Spleen (tissue), 11 donors: ENCODE measurements at regions not wholly inside any gene's neighbourhood (a gene's known extent, or its start where the extent isn't known, plus 50 kb on each side); places are given as distances from the start of the nearest gene placed in this dataset.
"Not testable (repeated sequence)": the region's sequence is repeated elsewhere in the genome, so short reads cannot be mapped to it uniquely, and the experiment has no call there.

Experiments
- DNase-seq: peaks from one replicate; pipeline ENCODE4 v3.0.0-alpha.2; 2020
- H3K27ac ChIP-seq, 8 donors: fragments of 200-600 bp; sonication (generic) in 7 of 8; 1 replicate in 4 of 8; 2 replicates in 4 of 8; pipeline versions ENCODE4 v1.5.0 to v1.8.0; 2016 to 2021; ENCODE audit warnings: inconsistent platforms in 4 of 8, mild to moderate bottlenecking in 4 of 8, moderate library complexity in 1 of 8
- H3K27me3 ChIP-seq, 7 donors: fragments of 200-600 bp; sonication (generic) in 6 of 7; replicated peaks in 1 of 7; 1 replicate in 4 of 7; 2 replicates in 3 of 7; pipeline versions ENCODE4 v1.5.0 to v1.8.0; 2016 to 2021; ENCODE audit warnings: inconsistent platforms in 3 of 7, mild to moderate bottlenecking in 1 of 7
- H3K36me3 ChIP-seq, 6 donors: fragments of 200-600 bp; sonication (generic) in 5 of 6; 1 replicate in 4 of 6; 2 replicates in 2 of 6; pipeline versions ENCODE4 v1.5.0 to v1.8.0; 2016 to 2021; ENCODE audit warnings: inconsistent platforms in 2 of 6
- H3K4me1 ChIP-seq, 6 donors: fragments of 200-600 bp; sonication (generic) in 5 of 6; 1 replicate in 3 of 6; 2 replicates in 3 of 6; pipeline versions ENCODE4 v1.5.0 to v1.8.0; 2016 to 2021; ENCODE audit warnings: inconsistent platforms in 3 of 6
- H3K4me3 ChIP-seq, 8 donors: fragments of 200-600 bp; sonication (generic) in 7 of 8; 1 replicate in 4 of 8; 2 replicates in 4 of 8; pipeline versions ENCODE4 v1.5.0 to v1.8.0; 2016 to 2021; ENCODE audit warnings: inconsistent platforms in 4 of 8, mild to moderate bottlenecking in 4 of 8, moderate library complexity in 2 of 8
- H3K9me3 ChIP-seq, 8 donors: fragments of 200-600 bp; sonication (generic) in 7 of 8; 1 replicate in 4 of 8; 2 replicates in 4 of 8; pipeline versions ENCODE4 v1.5.0 to v1.8.0; 2016 to 2021; ENCODE audit warnings: inconsistent platforms in 4 of 8
- CTCF ChIP-seq, 11 experiments: fragments of 200-600 bp in 7 of 11; fragments of 450-650 bp in 4 of 11; sonication (generic) in 4 of 11; IDR thresholded peaks in 8 of 11; conservative IDR thresholded peaks in 3 of 11; 1 replicate in 7 of 11; 2 replicates in 4 of 11; pipeline versions ENCODE4 v1.4.0 to v1.8.0; 2016 to 2021; ENCODE audit warnings: antibody characterized with exemption in 11 of 11, inconsistent platforms in 4 of 11, mild to moderate bottlenecking in 1 of 11
- POLR2A ChIP-seq, 3 donors: fragments of 450-650 bp; IDR thresholded peaks; one replicate each; pipeline ENCODE4 v1.5.1; 2017; ENCODE audit warnings: antibody characterized with exemption in 3 of 3, mild to moderate bottlenecking in 1 of 3
- POLR2AphosphoS5 ChIP-seq, 3 donors: sonication (generic); formaldehyde crosslinking; IDR thresholded peaks; one replicate each; pipeline ENCODE4 v1.5.1; 2017; ENCODE audit warnings: antibody characterized with exemption in 3 of 3
- WGBS, 5 donors: extraction: QIAGEN DNeasy Blood & Tissue Kit in 3 of 5; methylation state at CpG; one replicate each; pipeline versions ENCODE4 v1.1.5 to v1.1.7; 2013 to 2018; 5-methylcytosine and 5-hydroxymethylcytosine counted together
- intact Hi-C: fragments of 100-400 bp; cut with DNase I; formaldehyde crosslinking; loops from one replicate; pipeline ENCODE4 v1.15.0; 2023; ENCODE audit warnings: low total_unique reads
- donor health status: healthy with polysubstance abuse.
- donor health status: DM: no; HTN: no; CAD: no; lungs with moderate emphysema.
- donor health status: DM: no; HTN: no; CAD: no.
- donor health status: Bipolar disorder and iron deficiency.
- donor health status: healthy.
- donor health status: DM: no; HTN: no; CAD: no.
- donor health status: DM: yes; HTN: yes; CAD: no.

GRCh38 chr7:131081308-131081707, 246.4 kb upstream of the MKLN1 start:
- no peak for DNase-seq
- intact Hi-C loops: no loop called here
- Histone ChIP-seq H3K4me1 (peaks cover 13 to 99% (median 58%) of the 10 kb centered on the region in 6 donors), H3K9me3 (no peaks in the 10 kb centered on the region), H3K4me3 (no peak overlapping the region), H3K36me3 (peaks cover 0 to 38% (median 1%) of the 10 kb centered on the region in 6 donors), H3K27ac (no peak overlapping the region), H3K27me3 (no peaks in the 10 kb centered on the region)
- WGBS, 5 donors: 95 to 98% (median 97%) methylated on average over 1 of the region's 1 CpG
- TF ChIP-seq POLR2A (IDR thresholded peaks at IDR 0.05) (no peak), POLR2AphosphoS5 (IDR thresholded peaks at IDR 0.05) (no peak), CTCF (IDR thresholded peaks at IDR 0.05 in 8 of 11, conservative IDR thresholded peaks at IDR 0.05 in 3 of 11) (no peak)

GRCh38 chr7:131083781-131084180, 243.9 kb upstream of the MKLN1 start:
- peaks cover 0 to 48% (median 0%) of the 10 kb centered on the region in 6 donors for H3K36me3 ChIP-seq
- H3K4me1 ChIP-seq: peaks cover 8 to 99% (median 55%) of the 10 kb centered on the region in 6 donors
- 91 to 94% (median 91%) methylated on average over 1 of the region's 1 CpG for WGBS, 5 donors
- intact Hi-C loops: no loop called here
- H3K4me3 ChIP-seq: no peak overlapping the region
- no peaks in the 10 kb centered on the region for H3K27me3 ChIP-seq
- no peak overlapping the region for H3K27ac ChIP-seq
- DNase-seq: no peak
- TF ChIP-seq POLR2A (IDR thresholded peaks at IDR 0.05): no peak
- no peaks in the 10 kb centered on the region for H3K9me3 ChIP-seq

GRCh38 chr7:131084336-131084735, 243.3 kb upstream of the MKLN1 start:
- H3K4me3 ChIP-seq, H3K9me3 ChIP-seq, DNase-seq, H3K27me3 ChIP-seq, intact Hi-C loops: not testable (repeated sequence)
- Histone ChIP-seq H3K4me1 (peaks cover 8 to 99% (median 56%) of the 10 kb centered on the region in 6 donors), H3K27ac (peak overlapping the region in 2 of 8 donors; percentile 12 to 22), H3K36me3 (peaks cover 0 to 48% (median 0%) of the 10 kb centered on the region in 6 donors)
- 80 to 92% (median 89%) methylated on average over 1 of the region's 1 CpG for WGBS, 5 donors

- Histone ChIP-seq H3K36me3 (peaks cover 0 to 42% (median 0%) of the 10 kb centered on the region in 6 donors), H3K9me3 (no peaks in the 10 kb centered on the region), H3K27me3 (no peaks in the 10 kb centered on the region), H3K4me1 (peaks cover 16 to 99% (median 77%) of the 10 kb centered on the region in 6 donors), H3K27ac (no peak overlapping the region), H3K4me3 (no peak overlapping the region)
- WGBS, 5 donors: 73 to 92% (median 84%) methylated on average over 8 of the region's 8 CpGs
- no peak for DNase-seq
- no peak for TF ChIP-seq POLR2AphosphoS5 (IDR thresholded peaks at IDR 0.05)
- TF ChIP-seq CTCF (IDR thresholded peaks at IDR 0.05 in 8 of 11, conservative IDR thresholded peaks at IDR 0.05 in 3 of 11): no peak
- TF ChIP-seq POLR2A (IDR thresholded peaks at IDR 0.05): no peak
- intact Hi-C loops: no loop called here
Observed at GRCh38 chr7:131087756-131088658, 239.7 kb upstream of the MKLN1 start.

GRCh38 chr7:131090188-131090587, 237.5 kb upstream of the MKLN1 start:
- no peaks in the 10 kb centered on the region for H3K27me3 ChIP-seq
- no peak overlapping the region for H3K4me3 ChIP-seq
- WGBS, 5 donors: 57 to 72% (median 63%) methylated on average over 2 of the region's 2 CpGs
- intact Hi-C loops: no loop called here
- no peak overlapping the region for H3K27ac ChIP-seq
- H3K9me3 ChIP-seq: no peaks in the 10 kb centered on the region
- H3K36me3 ChIP-seq: peaks cover 0 to 58% (median 4%) of the 10 kb centered on the region in 6 donors
- no peak for DNase-seq
- H3K4me1 ChIP-seq: peaks cover 21 to 100% (median 84%) of the 10 kb centered on the region in 6 donors
- TF ChIP-seq POLR2A (IDR thresholded peaks at IDR 0.05) (no peak), POLR2AphosphoS5 (IDR thresholded peaks at IDR 0.05) (no peak), CTCF (IDR thresholded peaks at IDR 0.05 in 8 of 11, conservative IDR thresholded peaks at IDR 0.05 in 3 of 11) (no peak)
